IPS DF 4.7 (cell line): ENCODE measurements at regions not wholly inside any gene's neighbourhood (a gene's known extent, or its start where the extent isn't known, plus 50 kb on each side); places are given as distances from the start of the nearest gene placed in this dataset.
"Not testable (repeated sequence)": the region's sequence is repeated elsewhere in the genome, so short reads cannot be mapped to it uniquely, and the experiment has no call there.

Source experiments
- DNase-seq: peaks from one replicate; pipeline ENCODE4 v3.0.0-alpha.2; 2013; ENCODE audit warnings: low spot score; ENCODE audit errors: extremely low read depth

- no peak for DNase-seq
Observed at GRCh38 chr5:87042554-87042953, 225.1 kb upstream of the RASA1 start.

DNA sequence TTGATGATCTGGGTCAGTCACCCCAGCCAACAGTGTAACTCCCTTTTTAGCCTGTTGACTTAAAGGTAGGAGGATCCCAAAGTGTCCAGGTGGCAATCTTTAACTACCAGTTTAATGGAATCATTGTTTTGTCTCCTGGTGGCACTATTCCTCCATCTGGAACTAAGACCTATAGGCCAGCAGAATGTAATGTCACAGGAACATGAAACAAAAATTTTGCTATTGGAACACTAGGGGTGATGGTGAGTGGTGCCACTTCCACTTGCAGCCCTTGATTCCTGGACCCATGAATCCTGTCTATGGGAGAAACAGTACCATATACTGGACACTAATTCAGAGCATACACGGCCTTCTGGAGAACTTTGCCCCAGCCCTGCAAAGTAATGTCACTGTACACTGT lies 219.5 kb upstream of the RASA1 start:
- no peak for DNase-seq

DNA sequence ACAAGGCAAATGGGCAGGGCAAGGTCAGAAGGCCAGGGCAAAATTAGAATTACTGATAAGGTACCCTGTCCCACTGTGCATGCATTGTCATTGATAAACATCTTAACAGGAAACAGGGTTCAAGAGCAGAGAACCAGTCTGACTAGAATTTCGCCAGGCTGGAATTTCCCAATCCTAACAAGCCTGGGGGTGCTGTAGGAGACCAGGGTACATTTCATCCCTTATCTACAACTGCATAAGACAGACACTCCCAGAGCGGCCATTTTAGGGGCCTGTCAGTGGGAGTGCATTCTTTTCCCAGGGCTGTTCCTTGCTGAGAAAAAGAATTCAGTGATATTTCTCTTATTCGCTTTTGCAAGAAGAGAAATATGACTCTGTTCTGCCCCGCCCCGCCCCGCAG lies 218.7 kb upstream of the RASA1 start:
- not testable (repeated sequence) for DNase-seq

DNA sequence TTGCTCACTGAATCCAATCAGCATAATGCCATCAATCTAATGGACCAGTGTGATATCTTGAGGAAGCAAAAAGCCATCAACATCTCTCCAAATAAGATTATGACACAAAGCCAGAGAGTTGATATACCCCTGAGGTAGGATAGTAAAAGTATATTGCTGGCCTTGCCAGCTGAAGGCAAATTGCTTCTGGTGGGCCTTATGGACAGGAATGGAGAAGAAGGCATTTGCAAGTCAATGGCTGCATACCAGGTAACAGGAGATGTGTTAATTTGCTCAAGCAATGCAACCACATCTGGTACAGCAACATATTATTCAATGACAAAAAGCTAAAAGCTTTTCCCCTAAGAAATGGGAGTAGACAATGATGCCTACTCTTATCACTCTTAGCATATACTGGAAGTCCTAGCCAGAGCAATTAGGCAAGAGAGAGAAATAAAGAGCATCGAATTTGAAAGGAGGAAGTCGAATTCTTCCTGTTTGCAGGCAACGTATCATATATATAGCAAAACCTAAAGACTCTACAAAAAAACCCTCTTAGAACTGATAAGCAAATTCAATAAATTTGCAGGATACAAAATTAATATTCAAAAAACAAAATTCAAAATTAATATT lies 216.1 kb upstream of the RASA1 start:
- no peak for DNase-seq

DNA sequence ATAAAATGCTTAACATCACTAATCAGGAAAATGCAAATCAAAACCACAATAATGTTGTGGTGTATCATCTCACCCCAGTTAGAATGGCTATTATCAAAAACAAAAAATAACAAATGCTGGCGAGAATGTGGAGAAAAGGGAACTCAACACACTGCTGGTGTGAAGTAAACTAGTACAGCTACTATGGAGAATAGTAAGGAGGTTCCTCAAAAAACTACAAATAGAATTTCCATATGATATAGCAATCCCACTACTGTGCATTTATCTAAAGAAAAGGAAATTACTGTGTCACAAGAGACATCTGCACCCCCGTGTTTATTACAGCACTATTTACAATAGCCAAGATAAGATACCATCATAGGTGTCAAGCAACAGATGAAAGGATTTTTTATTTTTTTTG lies 214.5 kb upstream of the RASA1 start:
- DNase-seq, result no peak

DNA sequence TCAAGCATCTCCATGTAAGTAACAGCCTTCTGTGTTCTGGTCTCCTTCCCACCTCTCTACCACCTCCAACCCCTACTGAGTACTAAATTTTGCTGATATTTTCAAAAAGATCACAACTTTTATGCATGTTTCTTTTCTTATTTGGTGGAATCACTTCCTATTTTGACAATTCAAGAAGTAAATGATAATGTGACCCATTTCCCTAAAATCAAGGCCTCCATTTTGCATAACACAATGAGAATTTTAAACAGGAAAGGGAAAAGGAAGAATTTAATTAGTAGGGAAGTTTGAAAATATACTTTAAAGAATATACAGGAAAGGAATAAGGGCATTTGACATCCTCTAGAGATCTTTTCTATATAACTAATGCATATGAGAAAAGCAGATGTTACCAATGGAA lies 212.9 kb upstream of the RASA1 start:
- DNase-seq, result no peak

- DNase-seq, result no peak
Observed at GRCh38 chr5:87061046-87061445, 206.6 kb upstream of the RASA1 start.

DNA sequence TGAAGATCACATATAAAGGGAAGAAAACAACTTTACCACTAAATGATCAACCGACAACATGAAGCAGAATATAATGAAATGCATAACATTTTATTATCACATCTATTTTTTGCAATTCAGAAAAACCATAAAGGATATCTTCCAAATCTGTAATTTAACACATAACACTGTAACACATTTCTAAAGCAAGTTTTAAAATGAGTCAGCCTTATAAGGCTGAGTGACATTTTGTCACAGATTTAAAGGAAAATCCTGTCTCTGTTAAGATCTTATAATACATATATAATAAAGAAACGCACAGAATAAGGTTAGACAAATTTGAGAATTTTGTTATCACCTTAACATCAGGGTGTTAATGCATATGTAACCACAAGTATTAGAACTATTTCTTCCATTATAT lies 198.4 kb upstream of the RASA1 start:
- no peak for DNase-seq

DNA sequence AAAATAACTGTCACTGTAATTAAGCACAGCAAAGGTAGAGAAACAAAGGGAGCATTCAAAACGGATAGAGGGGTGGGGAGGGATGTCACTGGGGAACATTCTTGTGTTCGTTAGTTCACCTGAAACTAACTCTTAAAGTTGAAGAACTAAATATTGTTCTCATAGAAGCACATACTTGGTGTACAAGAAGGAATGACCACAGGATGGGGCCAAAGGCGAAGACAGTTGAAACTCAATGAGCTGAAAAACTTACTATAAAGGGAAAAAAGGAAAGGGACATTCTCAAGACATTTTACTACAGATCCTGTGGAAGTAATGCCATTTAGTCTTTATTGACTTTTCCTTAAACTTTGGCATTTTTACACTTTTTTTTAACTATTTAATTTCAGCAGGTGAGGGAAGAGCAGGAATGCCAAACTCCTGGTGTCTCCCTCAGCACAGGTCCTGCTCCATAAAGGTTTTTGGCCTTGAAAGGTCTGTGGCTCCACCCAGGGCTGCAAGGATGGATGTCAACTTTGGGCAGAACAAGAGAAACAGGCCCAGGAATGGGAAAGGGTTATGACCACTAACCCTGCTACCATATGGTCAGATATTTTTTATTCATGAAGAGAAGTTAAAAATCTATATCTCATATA lies 197.6 kb upstream of the RASA1 start:
- no peak for DNase-seq

GRCh38 chr5:87074072-87074471 lies 193.6 kb upstream of the RASA1 start:
- DNase-seq, result no peak

GRCh38 chr5:87074934-87075541 lies 192.6 kb upstream of the RASA1 start:
- DNase-seq, result no peak

DNA sequence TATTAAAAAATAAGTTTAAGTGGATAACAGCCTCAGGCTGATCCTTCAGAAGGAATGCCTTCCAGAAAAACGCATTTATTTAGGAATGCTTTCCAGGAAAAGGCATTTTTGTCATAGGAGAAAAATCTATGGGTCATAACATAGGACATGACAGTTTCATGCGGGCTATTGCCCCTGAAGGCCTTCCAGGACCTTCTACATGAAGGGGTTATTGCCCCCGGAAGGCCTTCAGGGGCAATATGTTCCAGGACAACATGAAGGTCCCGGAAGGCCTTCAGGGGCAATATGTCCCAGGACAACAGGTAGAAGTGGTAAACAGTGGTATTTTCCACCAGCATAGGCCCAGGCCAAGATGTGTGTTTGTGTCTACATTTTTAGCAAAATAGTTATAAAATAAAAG lies 191.3 kb upstream of the RASA1 start:
- no peak for DNase-seq

GRCh38 chr5:87076931-87077330 lies 190.8 kb upstream of the RASA1 start:
- no peak for DNase-seq

DNA sequence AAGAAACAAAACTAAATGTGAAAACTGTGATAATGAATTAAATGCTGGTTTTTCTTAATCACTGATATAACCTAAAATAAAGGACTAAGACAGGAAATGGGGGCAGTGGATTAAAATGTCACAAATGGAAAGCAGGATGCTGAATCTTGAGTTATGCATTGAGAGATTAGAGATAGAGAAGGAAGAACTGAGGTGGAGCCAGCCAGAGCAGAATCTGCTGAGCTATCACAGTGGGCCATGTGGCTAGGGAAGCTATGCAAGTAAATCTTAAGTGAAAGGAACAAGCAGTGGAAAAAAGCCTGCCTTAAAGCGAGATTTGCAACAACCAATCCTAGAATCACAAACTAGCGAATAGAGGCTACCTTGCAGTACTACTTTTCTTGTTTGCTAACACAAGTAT lies 188.5 kb upstream of the RASA1 start:
- no peak for DNase-seq

- DNase-seq, result no peak
Observed at GRCh38 chr5:87081016-87081415, 186.7 kb upstream of the RASA1 start.

DNA sequence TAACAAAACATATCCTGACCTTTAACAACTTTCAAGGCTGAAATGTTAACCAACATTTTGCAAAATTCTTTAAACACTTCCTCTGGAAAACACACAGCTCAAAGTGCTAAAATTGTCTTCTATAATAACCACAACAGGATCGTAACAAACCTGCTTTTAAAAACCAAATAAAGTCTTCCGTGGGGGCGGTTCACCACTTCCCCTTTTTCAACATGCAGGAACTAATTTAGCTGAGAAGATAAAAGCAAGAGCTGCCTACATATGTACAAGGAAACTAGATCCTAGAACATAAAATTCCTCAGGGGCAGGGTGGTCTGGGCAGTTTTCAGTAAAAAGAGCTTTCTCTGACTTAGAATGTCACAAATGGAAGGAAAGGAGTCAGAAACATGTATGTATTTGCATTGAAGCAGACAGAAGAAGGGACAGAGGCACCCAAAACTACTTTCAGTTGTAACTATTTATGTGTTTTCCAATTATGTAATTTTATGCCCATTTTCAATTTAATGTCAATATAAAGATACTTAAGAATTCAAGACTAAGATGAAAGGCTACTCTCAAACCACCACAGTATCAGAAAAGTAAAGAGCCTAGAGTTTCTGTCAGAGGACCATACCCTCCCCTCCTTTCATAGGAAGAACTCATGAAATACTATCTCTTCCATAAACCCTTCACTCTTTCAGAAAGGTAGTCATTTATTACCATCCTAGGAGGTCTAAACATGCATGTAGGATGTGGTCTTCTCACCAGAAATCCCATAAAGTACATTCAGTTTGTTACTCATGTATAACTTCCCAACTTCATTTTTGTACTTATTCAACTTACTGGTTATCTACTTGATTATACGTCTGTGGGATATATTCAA lies 185.9 kb upstream of the RASA1 start:
- DNase-seq, result no peak

- no peak for DNase-seq
Observed at GRCh38 chr5:87094347-87094746, 173.3 kb upstream of the RASA1 start.

DNA sequence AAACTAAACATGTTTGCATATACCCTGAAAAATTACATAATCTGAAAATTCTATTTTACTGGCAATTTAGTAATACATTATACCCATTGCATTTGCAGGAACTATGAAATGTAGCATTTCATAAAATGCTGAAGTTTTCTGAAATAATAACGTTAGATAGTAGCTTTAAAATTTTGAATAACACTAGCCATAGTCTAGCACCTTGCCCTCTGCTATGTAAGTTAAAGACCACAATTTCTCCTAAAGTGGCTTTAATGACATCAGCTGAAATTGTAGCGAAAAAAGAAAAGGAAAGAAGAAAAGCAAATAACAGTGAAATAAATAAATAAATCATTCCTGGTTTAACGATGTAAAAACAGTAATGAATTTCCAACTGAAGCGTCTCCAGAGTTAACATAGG lies 172.8 kb upstream of the RASA1 start:
- no peak for DNase-seq

DNA sequence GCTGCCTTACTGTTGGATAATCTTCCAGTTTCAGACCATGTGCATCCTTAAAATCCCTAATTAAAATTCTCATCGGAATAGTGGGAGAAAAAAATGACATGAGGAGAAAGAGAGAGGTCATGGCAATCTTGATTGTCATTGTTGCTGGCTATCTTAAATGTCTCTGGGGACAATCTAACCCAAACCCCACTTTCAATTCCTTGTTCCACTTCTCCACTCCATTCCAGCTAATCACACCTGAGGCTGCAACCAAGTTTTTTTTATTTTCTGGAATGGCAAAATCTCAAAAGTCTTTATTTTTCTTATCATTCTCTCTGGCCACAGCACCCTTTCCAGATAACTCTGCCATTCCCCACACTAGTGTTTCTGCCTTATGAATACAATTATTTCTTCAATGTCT lies 171.9 kb upstream of the RASA1 start:
- no peak for DNase-seq

DNA sequence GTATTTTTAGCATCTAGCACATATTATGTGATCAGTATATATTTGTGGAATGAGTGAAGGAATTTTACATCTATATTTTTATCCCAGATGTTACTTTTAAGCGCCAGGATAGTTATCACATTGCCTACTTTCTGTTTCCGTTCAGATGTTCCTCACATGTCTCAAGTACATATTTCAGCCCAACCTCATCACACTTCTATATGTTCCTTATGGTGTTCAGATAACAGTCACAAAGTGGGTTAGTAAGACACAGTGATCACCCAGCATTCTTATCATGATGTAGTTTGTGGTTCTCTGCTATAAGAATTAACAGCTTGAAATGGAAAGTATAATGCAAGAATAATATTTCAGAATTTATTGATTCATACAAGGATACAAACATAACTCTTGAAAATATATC lies 170.0 kb upstream of the RASA1 start:
- no peak for DNase-seq

DNA sequence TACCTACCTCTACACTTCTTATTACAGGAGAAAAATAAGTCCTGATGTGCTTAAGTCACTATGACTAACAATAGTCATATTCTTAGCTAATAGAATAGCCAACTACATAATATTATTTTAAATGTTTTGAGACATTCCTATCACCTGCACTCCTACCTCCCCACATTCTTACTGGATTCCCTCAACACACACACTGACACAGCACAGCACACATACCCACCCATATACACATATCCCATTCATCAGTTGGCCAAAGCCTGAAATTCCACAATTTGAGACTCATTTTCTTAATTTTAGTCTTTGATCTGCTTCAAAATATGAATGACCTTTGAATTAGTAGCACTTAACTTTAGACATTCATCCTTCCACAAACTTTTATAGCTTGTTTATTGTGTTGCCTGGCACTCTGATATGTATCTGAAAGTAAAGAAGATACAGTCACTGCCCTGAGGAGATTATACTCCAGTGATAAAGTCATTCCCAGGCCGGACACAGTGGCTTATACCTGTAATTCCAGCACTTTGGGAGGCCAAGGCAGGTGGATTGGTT lies 168.3 kb upstream of the RASA1 start:
- no peak for DNase-seq

GRCh38 chr5:87099968-87100367 lies 167.7 kb upstream of the RASA1 start:
- no peak for DNase-seq
